ENCODE measurements at regions not wholly inside any gene's neighbourhood (a gene's known extent, or its start where the extent isn't known, plus 50 kb on each side); places are given as distances from the start of the nearest gene placed in this dataset.

DNA sequence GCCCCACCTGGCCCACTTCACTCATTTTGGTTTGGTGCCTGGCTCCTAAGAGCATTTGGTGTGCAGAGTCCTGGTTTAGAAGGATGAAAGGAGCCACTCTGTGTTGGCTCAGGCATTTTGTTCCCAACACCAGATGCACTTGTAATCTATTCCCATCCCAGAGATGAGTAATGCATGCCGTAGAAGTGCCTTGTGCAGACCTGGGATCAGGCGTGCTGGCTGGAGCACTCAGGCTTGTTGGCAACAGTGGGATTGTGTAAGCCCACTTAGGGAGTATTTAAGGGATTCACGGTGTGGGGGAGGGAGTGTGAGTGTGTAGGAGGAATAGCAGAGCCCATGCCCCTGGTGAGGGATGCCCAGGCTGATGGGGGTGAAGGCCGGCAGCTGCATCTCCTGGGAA is 501.5 kb upstream of the TBX3 start:
- in situ Hi-C loops (cut with HindIII; ENCODE audit: low sequenced_read_pairs): no loop called here
- no peak overlapping the region for H3K4me3 ChIP-seq (ENCODE audit: low read depth, low read length)
- DNase-seq (ENCODE audit: low read depth, low spot score): no peak
- TF ChIP-seq, protein P1, sequence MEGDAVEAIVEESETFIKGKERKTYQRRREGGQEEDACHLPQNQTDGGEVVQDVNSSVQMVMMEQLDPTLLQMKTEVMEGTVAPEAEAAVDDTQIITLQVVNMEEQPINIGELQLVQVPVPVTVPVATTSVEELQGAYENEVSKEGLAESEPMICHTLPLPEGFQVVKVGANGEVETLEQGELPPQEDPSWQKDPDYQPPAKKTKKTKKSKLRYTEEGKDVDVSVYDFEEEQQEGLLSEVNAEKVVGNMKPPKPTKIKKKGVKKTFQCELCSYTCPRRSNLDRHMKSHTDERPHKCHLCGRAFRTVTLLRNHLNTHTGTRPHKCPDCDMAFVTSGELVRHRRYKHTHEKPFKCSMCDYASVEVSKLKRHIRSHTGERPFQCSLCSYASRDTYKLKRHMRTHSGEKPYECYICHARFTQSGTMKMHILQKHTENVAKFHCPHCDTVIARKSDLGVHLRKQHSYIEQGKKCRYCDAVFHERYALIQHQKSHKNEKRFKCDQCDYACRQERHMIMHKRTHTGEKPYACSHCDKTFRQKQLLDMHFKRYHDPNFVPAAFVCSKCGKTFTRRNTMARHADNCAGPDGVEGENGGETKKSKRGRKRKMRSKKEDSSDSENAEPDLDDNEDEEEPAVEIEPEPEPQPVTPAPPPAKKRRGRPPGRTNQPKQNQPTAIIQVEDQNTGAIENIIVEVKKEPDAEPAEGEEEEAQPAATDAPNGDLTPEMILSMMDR (IDR thresholded peaks at IDR 0.05; ENCODE audit: low read depth, low read length): no peak

DNA sequence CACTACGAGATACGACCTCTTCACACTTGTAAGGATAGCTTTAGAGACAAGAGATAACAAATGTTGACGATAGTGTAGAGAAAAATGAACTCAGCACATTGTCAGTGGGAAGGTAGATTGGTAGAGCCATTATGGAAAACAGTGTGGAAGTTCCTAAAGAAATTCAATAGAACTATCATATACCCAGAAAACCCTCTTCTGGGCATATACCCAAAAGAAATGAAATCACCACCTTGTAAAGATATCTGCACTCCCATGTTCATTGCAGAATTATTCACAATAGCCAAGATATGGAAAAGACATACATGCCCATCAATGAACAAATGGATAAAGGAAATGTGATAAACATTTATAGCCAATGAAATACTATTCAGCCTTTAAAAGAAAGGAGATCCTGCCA is 499.8 kb upstream of the TBX3 start:
- H3K4me3 ChIP-seq (ENCODE audit: low read depth, low read length): no peak overlapping the region
- TF ChIP-seq, protein P1 (IDR thresholded peaks at IDR 0.05; ENCODE audit: low read depth, low read length): no peak
- DNase-seq (ENCODE audit: low read depth, low spot score): no peak
- in situ Hi-C loops (cut with HindIII; ENCODE audit: low sequenced_read_pairs): no loop called here

- in situ Hi-C loops (cut with HindIII; ENCODE audit: low sequenced_read_pairs): no loop called here
- no peak for DNase-seq (ENCODE audit: low read depth, low spot score)
- TF ChIP-seq, protein P1 (IDR thresholded peaks at IDR 0.05; ENCODE audit: low read depth, low read length): no peak
- no peak overlapping the region for H3K4me3 ChIP-seq (ENCODE audit: low read depth, low read length)
These were observed 493.9 kb upstream of the TBX3 start for GRCh38 chr12:115177899-115178298.

- no peak overlapping the region for H3K4me3 ChIP-seq (ENCODE audit: low read depth, low read length)
- in situ Hi-C loops (cut with HindIII; ENCODE audit: low sequenced_read_pairs): no loop called here
- TF ChIP-seq, protein P1 (IDR thresholded peaks at IDR 0.05; ENCODE audit: low read depth, low read length): no peak
- peak; percentile 61 for DNase-seq (ENCODE audit: low read depth, low spot score)
These were observed 492.9 kb upstream of the TBX3 start for GRCh38 chr12:115176741-115177400.

DNA sequence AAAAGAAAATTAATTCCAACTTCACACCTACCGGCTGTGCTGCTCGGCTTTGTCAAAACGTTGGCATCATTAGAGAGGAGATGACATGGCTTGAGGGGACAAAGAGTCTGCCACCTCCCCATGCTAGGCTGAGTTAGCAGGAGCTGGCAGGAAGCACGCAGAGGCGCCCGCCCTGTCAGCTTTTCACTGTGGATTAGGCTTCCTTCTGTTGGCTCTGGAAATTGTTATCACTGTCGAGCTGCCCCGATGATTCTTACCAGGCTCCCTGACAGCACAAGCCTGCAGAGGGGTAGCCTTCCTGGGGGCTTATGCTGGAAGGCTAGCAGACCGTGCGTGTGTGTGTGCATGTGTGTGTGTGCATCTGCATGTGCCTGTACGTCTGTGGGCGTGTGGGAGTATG is 490.9 kb upstream of the TBX3 start:
- in situ Hi-C loops (cut with HindIII; ENCODE audit: low sequenced_read_pairs): no loop called here
- TF ChIP-seq, protein P1 (IDR thresholded peaks at IDR 0.05; ENCODE audit: low read depth, low read length): no peak
- no peak for DNase-seq (ENCODE audit: low read depth, low spot score)
- no peak overlapping the region for H3K4me3 ChIP-seq (ENCODE audit: low read depth, low read length)

DNA sequence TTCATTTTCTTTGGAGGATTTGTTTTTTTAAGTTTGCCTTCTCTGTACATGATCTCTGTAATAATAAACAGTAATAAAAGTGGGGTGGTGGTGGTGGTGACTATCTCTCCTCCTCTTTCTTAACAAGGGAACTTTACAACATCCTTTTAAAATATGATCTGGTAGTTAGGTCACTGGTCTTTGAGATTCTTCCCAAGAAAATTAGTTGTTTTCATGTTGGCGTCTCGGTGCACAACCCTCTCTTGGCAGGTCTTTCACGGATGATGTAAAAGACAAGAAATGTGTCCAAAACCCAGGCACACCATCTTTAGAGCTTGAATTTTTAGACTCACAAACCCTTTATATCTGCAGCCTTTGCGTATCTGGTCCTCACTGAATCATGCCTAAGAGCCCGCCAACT is 488.5 kb upstream of the TBX3 start:
- DNase-seq (ENCODE audit: low read depth, low spot score): peak; percentile 22
- in situ Hi-C loops (cut with HindIII; ENCODE audit: low sequenced_read_pairs): no loop called here
- TF ChIP-seq, protein P1 (IDR thresholded peaks at IDR 0.05; ENCODE audit: low read depth, low read length): no peak
- H3K4me3 ChIP-seq (ENCODE audit: low read depth, low read length): no peak overlapping the region

All from astrocyte of the spinal cord (primary cell).